H1 (cell line): ENCODE measurements at regions not wholly inside any gene's neighbourhood (a gene's known extent, or its start where the extent isn't known, plus 50 kb on each side); places are given as distances from the start of the nearest gene placed in this dataset.

Experiments used
- CBX5 ChIP-seq: fragments of 300-800, 300-1000 bp; sonication (generic); IDR thresholded peaks from 2 replicates; pipeline ENCODE4 v1.7.1; 2016; ENCODE audit warnings: antibody characterized with exemption, low read length, low read depth
- FOSL1 ChIP-seq: IDR thresholded peaks from 2 replicates; pipeline ENCODE4 v1.6.1; 2011; ENCODE audit warnings: mild to moderate bottlenecking, low read depth, low read length, moderate library complexity; ENCODE audit not compliant: insufficient read depth
- TAF7 ChIP-seq: optimal IDR thresholded peaks from 2 replicates; pipeline ENCODE3; 2011; ENCODE audit warnings: low read depth, mild to moderate bottlenecking, inconsistent platforms, low read length, moderate library complexity, borderline replicate concordance
- TF ChIP-seq, protein P1 (sequence below): IDR thresholded peaks from 2 replicates; pipeline ENCODE4 v1.6.1; 2012; ENCODE audit warnings: low read length, inconsistent platforms

DNA sequence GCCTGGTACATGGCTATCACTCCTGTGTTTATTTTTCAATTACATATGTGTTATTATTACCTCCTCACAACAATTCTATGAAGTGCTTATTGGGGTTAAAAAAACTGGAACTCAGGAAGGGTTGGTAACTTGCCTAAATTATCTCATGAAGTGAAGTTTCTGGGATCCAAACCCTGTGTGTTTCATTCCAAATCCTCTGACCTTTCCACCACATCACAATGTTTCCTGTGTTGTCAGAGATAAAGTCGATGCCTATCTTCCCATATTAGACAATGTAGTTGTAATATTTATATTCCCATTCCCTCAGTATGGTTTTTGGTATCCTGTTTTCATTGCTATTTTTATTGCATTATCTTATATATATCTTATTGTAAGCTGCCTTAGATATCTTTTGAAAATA is 269.1 kb upstream of the CFAP20DC start (continued):
- TF ChIP-seq FOSL1, result no peak
- no peak for TF ChIP-seq CBX5
- TF ChIP-seq TAF7, result no peak
- TF ChIP-seq, protein P1, sequence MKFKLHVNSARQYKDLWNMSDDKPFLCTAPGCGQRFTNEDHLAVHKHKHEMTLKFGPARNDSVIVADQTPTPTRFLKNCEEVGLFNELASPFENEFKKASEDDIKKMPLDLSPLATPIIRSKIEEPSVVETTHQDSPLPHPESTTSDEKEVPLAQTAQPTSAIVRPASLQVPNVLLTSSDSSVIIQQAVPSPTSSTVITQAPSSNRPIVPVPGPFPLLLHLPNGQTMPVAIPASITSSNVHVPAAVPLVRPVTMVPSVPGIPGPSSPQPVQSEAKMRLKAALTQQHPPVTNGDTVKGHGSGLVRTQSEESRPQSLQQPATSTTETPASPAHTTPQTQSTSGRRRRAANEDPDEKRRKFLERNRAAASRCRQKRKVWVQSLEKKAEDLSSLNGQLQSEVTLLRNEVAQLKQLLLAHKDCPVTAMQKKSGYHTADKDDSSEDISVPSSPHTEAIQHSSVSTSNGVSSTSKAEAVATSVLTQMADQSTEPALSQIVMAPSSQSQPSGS, result no peak
